ENCODE measurements at regions not wholly inside any gene's neighbourhood (a gene's known extent, or its start where the extent isn't known, plus 50 kb on each side); places are given as distances from the start of the nearest gene placed in this dataset.

DNA sequence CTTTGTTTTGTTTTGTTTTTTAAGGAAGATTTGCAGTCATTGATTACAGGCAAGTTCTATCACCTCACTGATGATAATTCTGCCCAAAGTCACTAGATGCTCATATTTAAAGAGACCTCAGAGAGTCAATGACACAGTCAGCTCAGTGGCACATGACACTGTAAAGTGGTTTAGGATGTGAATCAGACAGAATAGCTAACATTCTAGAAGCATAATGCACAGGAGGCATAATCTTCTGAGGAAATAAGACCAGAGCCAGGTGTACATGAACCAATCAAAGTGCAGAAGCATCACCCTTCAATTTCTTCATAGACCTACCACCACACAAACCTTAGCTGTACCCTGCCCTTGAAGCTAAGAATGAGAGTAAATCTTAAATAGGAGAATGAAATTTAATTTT is 268.5 kb downstream of the BRINP2 start:
- no peak for TF ChIP-seq POLR2AphosphoS5 (IDR thresholded peaks at IDR 0.05; ENCODE audit: low read depth, low read length)
- no peak for TF ChIP-seq POLR2A (IDR thresholded peaks at IDR 0.05; ENCODE audit: low read depth, low read length)

All from GM12892 (cell line).